BLaER1 (cell line): ENCODE measurements at regions not wholly inside any gene's neighbourhood (a gene's known extent, or its start where the extent isn't known, plus 50 kb on each side); places are given as distances from the start of the nearest gene placed in this dataset.
"Not testable (repeated sequence)": the region's sequence is repeated elsewhere in the genome, so short reads cannot be mapped to it uniquely, and the experiment has no call there.

ENCODE experiments used
- H3K27ac ChIP-seq: shearing (Covaris generic); formaldehyde crosslinking; 2 replicates; pipeline ENCODE4 v1.8.1; 2022
- H3K27me3 ChIP-seq: shearing (Covaris generic); formaldehyde crosslinking; 2 replicates; pipeline ENCODE4 v1.8.1; 2022
- H3K36me3 ChIP-seq: shearing (Covaris generic); formaldehyde crosslinking; 2 replicates; pipeline ENCODE4 v1.8.1; 2022
- H3K4me1 ChIP-seq: shearing (Covaris generic); formaldehyde crosslinking; 2 replicates; pipeline ENCODE4 v1.8.1; 2022
- H3K4me2 ChIP-seq: shearing (Covaris generic); formaldehyde crosslinking; 2 replicates; pipeline ENCODE4 v1.8.1; 2022
- H3K4me3 ChIP-seq: shearing (Covaris generic); formaldehyde crosslinking; 2 replicates; pipeline ENCODE4 v1.8.1; 2022
- H3K9ac ChIP-seq: shearing (Covaris generic); formaldehyde crosslinking; 2 replicates; pipeline ENCODE4 v1.8.1; 2022
- H3K9me3 ChIP-seq: shearing (Covaris generic); formaldehyde crosslinking; 2 replicates; pipeline ENCODE4 v1.8.1; 2022
- H4K20me1 ChIP-seq: shearing (Covaris generic); formaldehyde crosslinking; 2 replicates; pipeline ENCODE4 v1.8.1; 2022
- Cebpa-rat ChIP-seq: shearing (Covaris generic); IDR thresholded peaks from 2 replicates; pipeline ENCODE4 v1.8.1; 2022

DNA sequence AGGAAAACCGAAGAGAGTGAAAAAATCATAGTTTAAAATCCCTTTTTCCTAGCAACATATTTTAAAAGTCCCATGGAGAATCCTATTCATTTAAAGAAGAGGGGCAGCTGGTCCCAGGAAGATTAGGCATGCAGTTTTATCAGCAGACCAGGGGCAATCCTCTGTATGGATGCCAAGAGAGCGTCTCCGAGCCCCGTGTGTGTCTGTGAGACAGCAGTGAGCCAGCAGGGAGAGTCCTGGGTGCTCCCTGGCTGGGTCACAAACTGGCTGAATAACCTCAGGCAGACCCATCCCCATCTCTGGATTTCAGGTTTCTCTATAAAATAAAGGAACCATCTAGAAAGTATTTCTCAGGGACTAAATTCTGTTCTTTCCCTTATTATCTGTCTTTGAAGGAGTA lies 128.2 kb upstream of the RIOK3 start:
- no peaks in the 10 kb centered on the region for H3K36me3 ChIP-seq
- H4K20me1 ChIP-seq = no peaks in the 10 kb centered on the region
- H3K4me3 ChIP-seq = no peak overlapping the region
- no peak overlapping the region for H3K4me2 ChIP-seq
- peaks cover 37% of the 10 kb centered on the region for H3K4me1 ChIP-seq
- H3K27ac ChIP-seq = no peak overlapping the region
- H3K9ac ChIP-seq = no peak overlapping the region
- no peak for TF ChIP-seq Cebpa-rat
- H3K9me3 ChIP-seq = peaks cover 15% of the 10 kb centered on the region
- no peaks in the 10 kb centered on the region for H3K27me3 ChIP-seq

DNA sequence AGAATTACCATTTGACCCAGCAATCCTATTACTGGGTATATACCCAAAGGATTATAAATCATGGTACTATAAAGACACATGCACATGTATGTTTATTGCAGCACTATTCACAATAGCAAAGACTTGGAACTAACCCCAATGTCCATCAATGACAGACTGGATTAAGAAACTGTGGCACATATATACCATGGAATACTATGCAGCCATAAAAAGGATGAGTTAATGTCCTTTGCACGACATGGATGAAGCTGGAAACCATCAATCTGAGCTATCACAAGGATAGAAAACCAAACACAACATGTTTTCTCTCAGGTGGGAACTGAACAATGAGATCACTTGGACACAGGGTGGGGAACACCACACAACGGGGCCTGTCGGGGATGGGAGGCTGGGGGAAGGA lies 123.4 kb upstream of the RIOK3 start:
- not testable (repeated sequence) for H3K4me2 ChIP-seq, H4K20me1 ChIP-seq, H3K27me3 ChIP-seq, H3K9ac ChIP-seq, H3K36me3 ChIP-seq, H3K4me3 ChIP-seq, H3K27ac ChIP-seq
- Histone ChIP-seq H3K9me3 (peaks cover 17% of the 10 kb centered on the region), H3K4me1 (peaks cover 13% of the 10 kb centered on the region)

DNA sequence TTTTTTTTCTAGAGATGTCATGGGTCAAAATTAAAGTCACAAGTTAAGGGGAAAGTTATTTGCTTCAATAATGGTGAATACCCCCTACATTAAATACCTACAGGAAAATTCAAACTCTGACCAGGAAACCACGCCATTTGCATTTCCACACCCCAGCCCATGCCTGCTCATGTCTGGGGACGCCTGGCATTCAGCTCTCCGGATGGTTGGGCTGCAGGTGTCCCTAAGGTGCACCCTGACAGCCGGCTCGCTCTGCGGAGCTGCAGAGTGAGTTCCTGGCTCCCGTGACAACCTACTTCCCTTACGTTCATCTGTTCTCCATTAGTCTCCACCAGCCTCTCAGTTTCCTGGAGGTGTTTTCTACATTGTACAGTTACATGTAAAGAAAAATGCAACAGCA lies 122.7 kb upstream of the RIOK3 start:
- Histone ChIP-seq H3K9ac (no peak overlapping the region), H3K27ac (no peak overlapping the region), H3K4me3 (no peak overlapping the region), H3K4me1 (peaks cover 20% of the 10 kb centered on the region), H3K27me3 (no peaks in the 10 kb centered on the region), H3K36me3 (no peaks in the 10 kb centered on the region), H4K20me1 (no peaks in the 10 kb centered on the region), H3K9me3 (peaks cover 17% of the 10 kb centered on the region), H3K4me2 (peak overlapping the region; percentile 63)
- TF ChIP-seq Cebpa-rat = no peak

DNA sequence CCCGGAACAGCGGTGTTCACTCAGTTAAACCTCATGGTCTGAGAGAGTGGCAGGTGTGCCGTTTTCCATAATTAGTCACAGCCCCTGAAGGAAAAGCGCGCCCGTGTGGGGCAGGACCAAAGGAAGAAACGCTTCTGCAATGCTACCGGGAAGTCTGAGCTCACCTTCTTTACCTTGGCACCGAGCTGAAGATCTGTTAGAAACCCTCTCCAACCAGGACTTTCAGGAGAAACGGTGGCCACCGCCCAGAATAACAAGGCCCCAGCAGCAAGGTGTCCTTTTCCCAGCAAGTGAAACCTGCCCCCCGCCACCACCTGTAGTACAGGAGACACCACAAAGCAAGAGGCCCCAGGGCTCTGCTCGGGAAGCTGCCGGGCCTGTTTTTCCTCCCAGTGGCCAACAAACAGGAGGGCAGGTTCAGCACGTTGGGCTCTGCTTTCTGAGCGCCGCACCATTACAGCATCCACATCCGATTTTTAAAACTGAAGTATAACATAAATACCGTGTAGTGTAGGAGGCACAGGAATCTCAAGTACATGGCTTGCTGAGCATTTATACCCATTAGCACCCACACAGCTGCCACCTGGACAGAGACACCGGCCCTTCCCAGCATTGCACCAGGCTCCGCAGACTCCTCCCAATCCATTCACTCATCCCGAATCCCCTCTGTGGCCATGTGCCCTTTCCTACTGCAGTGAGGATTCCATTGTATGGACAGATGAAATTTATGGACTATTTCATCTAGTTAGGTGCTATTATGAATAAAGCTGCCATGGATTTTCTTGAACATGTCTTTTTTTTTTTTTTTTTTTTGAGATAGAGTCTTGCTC lies 121.8 kb upstream of the RIOK3 start:
- peaks cover 10% of the 10 kb centered on the region for H3K9me3 ChIP-seq
- no peak overlapping the region for H3K9ac ChIP-seq
- peaks cover 29% of the 10 kb centered on the region for H3K4me1 ChIP-seq
- no peak for TF ChIP-seq Cebpa-rat
- no peaks in the 10 kb centered on the region for H3K27me3 ChIP-seq
- H3K36me3 ChIP-seq = no peaks in the 10 kb centered on the region
- H4K20me1 ChIP-seq = no peaks in the 10 kb centered on the region
- no peak overlapping the region for H3K27ac ChIP-seq
- H3K4me3 ChIP-seq = no peak overlapping the region
- 0 out of 2 replicates have a peak overlapping the region, but pooled peaks have one; percentile 63 for H3K4me2 ChIP-seq

DNA sequence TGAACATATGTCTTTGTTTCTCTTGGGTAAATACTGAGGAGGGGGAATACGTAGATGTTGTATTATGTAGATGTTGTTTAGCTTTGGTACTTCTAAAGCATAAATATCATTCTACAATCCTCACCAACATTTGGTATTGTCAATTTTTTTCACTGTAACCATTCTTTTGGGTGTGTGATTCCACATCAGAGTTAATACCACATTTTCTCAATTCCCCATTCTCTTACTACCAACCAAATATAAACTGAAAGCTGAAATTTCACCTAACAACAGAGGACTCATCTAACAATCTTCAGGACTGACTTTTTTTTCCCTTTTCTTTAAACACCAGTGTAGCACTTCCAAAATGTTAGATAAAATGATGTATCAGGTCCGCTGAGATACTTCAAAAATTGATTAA lies 120.7 kb upstream of the RIOK3 start:
- no peak overlapping the region for H3K4me2 ChIP-seq
- no peak for TF ChIP-seq Cebpa-rat
- no peaks in the 10 kb centered on the region for H3K27me3 ChIP-seq
- no peak overlapping the region for H3K9ac ChIP-seq
- peaks cover 34% of the 10 kb centered on the region for H3K4me1 ChIP-seq
- H3K9me3 ChIP-seq = peaks cover 5% of the 10 kb centered on the region
- H3K27ac ChIP-seq = no peak overlapping the region
- no peaks in the 10 kb centered on the region for H4K20me1 ChIP-seq
- no peaks in the 10 kb centered on the region for H3K36me3 ChIP-seq
- H3K4me3 ChIP-seq = no peak overlapping the region

DNA sequence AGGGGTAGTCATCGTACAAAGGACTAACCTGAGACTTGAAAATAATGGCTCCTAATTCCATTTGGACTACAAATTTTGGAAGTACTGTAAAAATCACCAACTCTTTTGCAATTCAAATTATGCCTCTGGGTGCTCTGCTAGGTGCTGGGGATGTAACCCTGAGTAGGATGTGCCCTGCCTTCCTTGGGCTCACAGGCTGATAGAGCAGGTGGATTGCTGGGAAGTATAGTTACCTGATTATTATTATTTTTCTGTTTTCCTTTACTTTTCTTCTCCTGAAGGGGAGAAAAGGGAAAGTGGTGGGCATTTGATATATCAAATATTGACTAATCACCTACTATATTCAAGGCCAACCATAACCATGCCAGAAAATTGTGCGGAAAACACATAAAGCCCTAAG lies 119.3 kb upstream of the RIOK3 start:
- Histone ChIP-seq H3K9ac (no peak overlapping the region), H3K9me3 (peaks cover 5% of the 10 kb centered on the region), H4K20me1 (no peaks in the 10 kb centered on the region), H3K36me3 (no peaks in the 10 kb centered on the region), H3K27me3 (no peaks in the 10 kb centered on the region), H3K4me2 (no peak overlapping the region), H3K4me3 (no peak overlapping the region), H3K27ac (no peak overlapping the region), H3K4me1 (peaks cover 34% of the 10 kb centered on the region)
- TF ChIP-seq Cebpa-rat = no peak

DNA sequence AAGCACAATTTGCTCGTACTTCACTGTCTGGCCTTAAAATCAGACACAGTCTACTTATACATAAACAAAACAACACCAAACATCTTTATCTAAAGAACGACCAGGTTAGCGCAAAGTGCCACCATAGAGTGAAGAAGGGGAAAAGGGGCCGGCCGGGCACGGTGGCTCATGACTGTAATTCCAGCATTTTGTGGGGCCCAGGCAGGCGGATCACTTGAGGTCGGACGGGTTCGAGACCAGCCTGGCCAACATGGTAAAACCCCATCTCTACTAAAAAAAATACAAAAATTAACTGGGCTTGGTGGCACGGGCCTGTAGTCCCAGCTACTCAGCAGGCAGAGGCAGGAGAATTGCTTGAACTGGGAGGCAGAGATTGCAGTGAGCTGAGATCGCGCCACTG lies 118.5 kb upstream of the RIOK3 start:
- H3K4me2 ChIP-seq = peak overlapping the region; percentile 52; the same call in 1 of the 2 replicates
- no peak overlapping the region for H3K4me3 ChIP-seq
- H3K36me3 ChIP-seq = no peaks in the 10 kb centered on the region
- H3K9ac ChIP-seq = no peak overlapping the region
- H4K20me1 ChIP-seq = no peaks in the 10 kb centered on the region
- no peak overlapping the region for H3K27ac ChIP-seq
- TF ChIP-seq Cebpa-rat = no peak
- H3K27me3 ChIP-seq = no peaks in the 10 kb centered on the region
- H3K9me3 ChIP-seq = peaks cover 5% of the 10 kb centered on the region
- H3K4me1 ChIP-seq = peaks cover 34% of the 10 kb centered on the region

DNA sequence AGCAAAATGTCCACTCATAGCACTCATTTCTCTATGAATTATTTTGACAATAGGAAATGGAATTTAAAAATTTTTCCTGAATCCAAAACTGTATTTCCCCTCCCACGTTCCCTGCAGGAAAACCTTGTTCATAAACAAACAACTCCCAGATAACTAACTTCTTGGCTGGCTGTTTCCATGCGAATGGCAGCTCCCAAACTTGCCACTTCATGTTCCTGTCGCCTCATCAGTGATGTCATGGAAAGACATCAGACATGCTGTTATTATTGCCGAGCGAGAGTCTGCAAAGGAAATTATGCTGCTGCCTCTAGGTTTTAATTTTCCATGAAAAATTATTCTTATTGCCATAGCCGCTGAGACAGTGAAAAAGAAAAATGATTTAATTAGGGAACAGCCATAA lies 117.0 kb upstream of the RIOK3 start:
- Histone ChIP-seq H3K4me3 (no peak overlapping the region), H3K36me3 (no peaks in the 10 kb centered on the region), H3K27ac (no peak overlapping the region), H3K4me2 (peak overlapping the region; percentile 52), H4K20me1 (no peaks in the 10 kb centered on the region), H3K9ac (no peak overlapping the region), H3K4me1 (peaks cover 24% of the 10 kb centered on the region), H3K27me3 (no peaks in the 10 kb centered on the region), H3K9me3 (no peaks in the 10 kb centered on the region)
- no peak for TF ChIP-seq Cebpa-rat

DNA sequence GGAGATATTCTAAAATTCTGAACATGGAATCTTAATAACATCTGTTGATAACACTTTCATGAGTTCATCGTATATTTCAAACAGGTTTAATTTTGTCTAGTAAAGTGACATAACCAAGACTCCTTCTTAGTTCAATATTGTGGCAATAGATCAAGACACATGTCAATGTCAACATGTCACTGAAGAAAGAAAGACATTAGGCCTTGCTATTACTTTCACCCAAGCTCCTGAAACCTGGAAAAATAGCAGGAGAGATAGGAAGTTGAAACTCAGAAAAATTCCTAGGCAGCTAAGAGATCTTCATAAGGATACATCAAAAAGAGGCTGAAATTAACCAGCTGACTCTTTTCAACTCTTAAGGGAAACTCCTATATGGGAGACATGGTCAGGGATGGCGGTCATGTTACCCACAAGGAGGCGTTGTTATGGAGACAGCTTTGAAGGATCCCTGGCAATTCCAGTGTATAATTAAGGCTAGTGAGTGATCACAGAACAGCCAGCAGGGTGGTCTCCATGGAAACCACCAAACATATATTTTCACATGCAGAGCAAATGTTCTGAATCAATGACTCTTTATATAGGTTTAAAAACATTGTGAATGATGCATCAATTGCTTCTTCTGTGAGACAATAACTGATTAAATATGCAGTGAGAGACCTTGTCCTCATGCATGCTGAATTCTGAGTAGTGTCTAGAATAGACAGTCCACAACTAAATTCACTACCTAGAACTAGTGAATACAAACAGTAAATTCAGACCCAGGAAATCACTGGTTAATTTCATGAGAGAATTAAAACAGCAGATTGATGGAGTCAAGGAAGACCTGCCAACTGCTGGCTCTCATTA lies 115.3 kb upstream of the RIOK3 start:
- no peaks in the 10 kb centered on the region for H3K36me3 ChIP-seq
- no peaks in the 10 kb centered on the region for H3K27me3 ChIP-seq
- H3K9ac ChIP-seq = no peak overlapping the region
- no peak overlapping the region for H3K4me2 ChIP-seq
- H3K27ac ChIP-seq = no peak overlapping the region
- H3K4me3 ChIP-seq = no peak overlapping the region
- TF ChIP-seq Cebpa-rat = no peak
- no peaks in the 10 kb centered on the region for H4K20me1 ChIP-seq
- peaks cover 24% of the 10 kb centered on the region for H3K4me1 ChIP-seq
- H3K9me3 ChIP-seq = no peaks in the 10 kb centered on the region

DNA sequence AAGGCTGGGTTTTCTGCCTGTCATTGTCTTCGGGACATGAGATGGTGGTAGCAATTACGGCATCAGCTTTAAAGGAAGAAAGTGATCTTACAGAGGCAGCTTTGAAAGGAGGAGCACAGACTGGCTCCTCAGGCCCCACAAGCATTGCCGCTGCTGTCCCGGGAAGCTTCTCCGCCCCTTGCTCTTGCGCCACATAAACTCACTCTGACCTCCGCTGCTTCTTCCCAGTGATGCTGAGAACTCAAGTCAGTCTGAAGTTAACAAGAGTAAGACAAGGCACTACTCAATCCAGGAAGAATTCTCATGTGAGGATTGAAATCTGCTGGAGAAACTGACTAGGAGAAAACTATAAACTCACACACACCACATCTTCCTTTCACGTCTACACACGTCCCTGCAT lies 112.4 kb upstream of the RIOK3 start:
- peaks cover 12% of the 10 kb centered on the region for H3K4me1 ChIP-seq
- H3K36me3 ChIP-seq = peaks cover 6% of the 10 kb centered on the region; the same call in 1 of the 2 replicates
- TF ChIP-seq Cebpa-rat = no peak
- no peak overlapping the region for H3K4me3 ChIP-seq
- H3K4me2 ChIP-seq = no peak overlapping the region
- no peaks in the 10 kb centered on the region for H4K20me1 ChIP-seq
- H3K27me3 ChIP-seq = no peaks in the 10 kb centered on the region
- H3K9me3 ChIP-seq = no peaks in the 10 kb centered on the region
- no peak overlapping the region for H3K9ac ChIP-seq
- H3K27ac ChIP-seq = no peak overlapping the region
